ENCODE measurements at regions not wholly inside any gene's neighbourhood (a gene's known extent, or its start where the extent isn't known, plus 50 kb on each side); places are given as distances from the start of the nearest gene placed in this dataset.
"Not testable (repeated sequence)": the region's sequence is repeated elsewhere in the genome, so short reads cannot be mapped to it uniquely, and the experiment has no call there.

DNA sequence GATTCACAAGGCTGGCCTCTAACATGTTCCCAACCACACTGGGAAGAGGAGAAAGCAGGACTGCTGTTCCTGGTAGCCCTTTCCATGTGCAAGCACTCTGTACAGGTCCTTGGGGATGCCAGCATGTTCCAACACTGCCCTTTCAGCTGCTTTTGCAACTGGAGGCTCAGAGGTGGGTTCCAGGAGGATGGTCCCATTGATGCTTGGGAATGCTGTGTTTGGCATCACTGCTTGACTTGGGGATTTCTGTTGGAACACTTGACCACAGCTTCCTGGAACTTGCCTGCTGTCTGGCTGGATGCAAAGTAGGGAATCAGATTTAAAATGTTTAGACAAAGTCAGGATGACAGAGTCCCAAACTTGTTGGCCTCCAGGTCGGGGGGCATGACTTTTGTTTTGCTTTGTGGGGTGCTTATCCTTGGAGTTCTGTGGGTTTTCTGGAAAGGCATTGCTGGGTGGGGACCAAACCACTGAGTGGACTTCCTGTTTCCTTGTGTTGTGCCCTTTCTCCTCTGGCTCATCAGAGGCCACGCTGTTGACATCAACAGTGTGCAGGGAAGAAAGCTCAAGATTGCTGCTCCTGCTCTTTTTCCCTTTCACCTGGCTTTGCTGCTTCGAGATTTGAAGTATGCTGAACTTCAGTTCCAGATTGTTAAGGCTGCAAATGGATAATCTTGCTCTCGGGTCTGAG is 148.5 kb upstream of the RPS23 start:
- FAIRE-seq (no peak), DNase-seq (ENCODE audit: insufficient read length, low spot score) (no peak)
- TF ChIP-seq, protein P1, sequence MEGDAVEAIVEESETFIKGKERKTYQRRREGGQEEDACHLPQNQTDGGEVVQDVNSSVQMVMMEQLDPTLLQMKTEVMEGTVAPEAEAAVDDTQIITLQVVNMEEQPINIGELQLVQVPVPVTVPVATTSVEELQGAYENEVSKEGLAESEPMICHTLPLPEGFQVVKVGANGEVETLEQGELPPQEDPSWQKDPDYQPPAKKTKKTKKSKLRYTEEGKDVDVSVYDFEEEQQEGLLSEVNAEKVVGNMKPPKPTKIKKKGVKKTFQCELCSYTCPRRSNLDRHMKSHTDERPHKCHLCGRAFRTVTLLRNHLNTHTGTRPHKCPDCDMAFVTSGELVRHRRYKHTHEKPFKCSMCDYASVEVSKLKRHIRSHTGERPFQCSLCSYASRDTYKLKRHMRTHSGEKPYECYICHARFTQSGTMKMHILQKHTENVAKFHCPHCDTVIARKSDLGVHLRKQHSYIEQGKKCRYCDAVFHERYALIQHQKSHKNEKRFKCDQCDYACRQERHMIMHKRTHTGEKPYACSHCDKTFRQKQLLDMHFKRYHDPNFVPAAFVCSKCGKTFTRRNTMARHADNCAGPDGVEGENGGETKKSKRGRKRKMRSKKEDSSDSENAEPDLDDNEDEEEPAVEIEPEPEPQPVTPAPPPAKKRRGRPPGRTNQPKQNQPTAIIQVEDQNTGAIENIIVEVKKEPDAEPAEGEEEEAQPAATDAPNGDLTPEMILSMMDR (IDR thresholded peaks at IDR 0.05; ENCODE audit: insufficient read depth, missing control alignments), result no peak

DNA sequence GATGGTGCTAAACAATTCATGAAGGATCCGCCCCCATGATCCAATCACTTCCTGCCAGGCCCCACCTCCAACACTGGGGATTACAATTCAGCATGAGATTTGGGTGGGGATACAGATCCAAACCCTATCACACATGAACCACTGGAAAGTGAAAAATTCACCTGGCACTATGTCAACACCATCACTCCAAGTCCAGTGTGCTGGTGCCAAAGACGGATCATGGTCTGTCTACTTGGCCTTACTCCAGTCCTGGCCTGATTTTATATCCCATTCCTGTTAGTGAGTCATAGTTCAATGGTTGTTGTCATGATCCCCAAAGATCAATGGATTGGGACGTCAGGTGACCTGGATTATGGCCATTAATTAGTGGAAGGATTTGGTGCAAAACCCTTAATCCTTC is 147.4 kb upstream of the RPS23 start:
- TF ChIP-seq, protein P1 (IDR thresholded peaks at IDR 0.05; ENCODE audit: insufficient read depth, missing control alignments), result no peak
- FAIRE-seq (no peak), DNase-seq (ENCODE audit: insufficient read length, low spot score) (no peak)

DNA sequence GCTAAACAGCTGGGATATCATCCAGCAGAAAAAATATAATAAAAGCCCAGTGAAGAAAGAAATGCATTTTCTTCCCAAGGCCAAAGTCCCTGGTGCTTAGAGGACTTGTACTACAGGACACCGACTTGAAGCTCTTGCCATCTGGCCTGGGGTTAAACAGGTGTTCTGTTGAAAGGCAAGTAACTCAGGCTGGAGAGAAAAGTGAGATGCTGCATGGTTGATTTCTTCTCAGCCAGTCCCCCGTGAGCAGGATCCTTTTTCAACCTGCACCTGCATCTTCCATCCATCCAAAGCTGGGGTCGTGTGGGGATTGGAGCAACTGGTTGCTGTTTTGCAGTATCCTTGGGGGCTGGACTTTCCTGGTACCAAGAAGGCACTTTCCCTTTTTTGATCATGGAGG is 146.1 kb upstream of the RPS23 start:
- DNase-seq (ENCODE audit: insufficient read length, low spot score) (no peak), FAIRE-seq (no peak)
- TF ChIP-seq, protein P1 (IDR thresholded peaks at IDR 0.05; ENCODE audit: insufficient read depth, missing control alignments), result no peak

DNA sequence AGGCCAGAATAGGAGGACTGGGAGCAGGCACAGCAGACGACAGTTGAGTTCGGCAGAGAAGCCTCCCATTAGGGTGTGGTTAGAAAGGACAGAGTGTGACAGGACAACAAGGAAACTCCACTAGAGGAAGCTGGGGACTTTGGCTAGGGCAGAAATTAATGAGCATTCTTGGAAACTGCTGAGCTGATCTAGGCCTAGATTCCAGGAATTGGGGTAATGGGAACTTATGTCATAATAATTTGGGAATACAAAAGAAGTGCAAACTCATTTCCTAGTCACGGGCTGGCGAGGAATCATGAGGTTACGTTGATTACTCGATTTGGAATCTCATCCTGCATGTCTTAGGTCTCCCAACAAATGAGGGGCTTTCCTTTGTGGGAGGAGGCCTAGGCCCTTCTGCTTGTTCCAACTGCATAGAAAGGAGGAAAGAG is 144.6 kb upstream of the RPS23 start:
- DNase-seq (ENCODE audit: insufficient read length, low spot score) (no peak), FAIRE-seq (no peak)
- TF ChIP-seq, protein P1 (IDR thresholded peaks at IDR 0.05; ENCODE audit: insufficient read depth, missing control alignments), result no peak

DNA sequence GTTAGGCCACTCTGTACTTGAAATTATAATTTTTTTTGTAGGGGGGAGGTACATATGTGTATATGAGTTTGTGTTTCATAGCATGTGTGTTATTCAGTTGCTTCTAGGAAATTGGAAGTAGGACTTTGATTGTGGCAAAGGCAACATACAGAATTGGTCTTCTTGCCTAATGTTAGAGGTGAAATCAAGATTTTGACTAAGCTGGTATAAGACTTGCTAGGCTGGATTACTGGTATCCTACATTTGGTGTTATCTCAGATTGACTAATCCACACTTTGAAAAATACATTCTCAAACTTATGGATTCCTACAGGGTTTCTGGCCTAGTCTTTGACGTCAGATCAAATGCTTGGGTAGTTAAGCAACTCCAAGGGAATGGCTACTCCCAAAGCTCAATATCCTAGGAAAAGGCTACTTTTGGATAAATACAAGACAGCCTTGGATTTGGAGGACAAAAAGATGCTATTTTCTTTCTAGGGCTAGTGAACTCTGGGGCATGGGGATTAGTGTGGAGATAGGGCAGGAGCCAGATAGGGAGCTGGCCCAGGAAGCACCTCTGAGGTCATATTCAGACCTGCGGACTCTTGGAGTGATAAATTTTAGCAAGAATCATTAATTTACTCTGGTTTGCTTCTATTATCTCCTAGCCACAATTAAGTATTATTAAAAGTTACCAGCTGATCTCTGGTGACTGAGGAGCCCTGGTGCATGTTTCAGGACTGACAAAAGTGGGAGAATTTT is 144.0 kb upstream of the RPS23 start:
- TF ChIP-seq, protein P1 (IDR thresholded peaks at IDR 0.05; ENCODE audit: insufficient read depth, missing control alignments), result no peak
- FAIRE-seq, result no peak
- DNase-seq (ENCODE audit: insufficient read length, low spot score), result no peak

DNA sequence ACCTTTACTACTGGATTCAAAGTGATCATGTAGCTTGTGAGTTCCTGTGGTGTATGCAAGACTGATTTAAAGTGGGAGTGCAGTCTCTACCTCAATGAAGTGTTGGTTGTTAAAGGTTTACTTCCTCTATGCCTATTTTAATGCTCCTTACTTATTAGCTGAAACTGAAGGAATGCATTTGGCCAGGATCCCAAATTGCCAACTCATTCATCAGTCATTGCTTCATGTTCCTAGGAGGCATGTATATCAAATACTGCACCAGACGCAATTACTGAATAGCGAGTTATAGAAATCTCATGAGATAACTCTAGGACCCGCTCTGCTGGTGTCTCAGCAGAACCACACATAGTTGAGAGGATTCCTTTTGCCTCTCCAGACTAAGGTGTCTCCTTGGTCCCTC is 143.0 kb upstream of the RPS23 start:
- TF ChIP-seq, protein P1 (IDR thresholded peaks at IDR 0.05; ENCODE audit: insufficient read depth, missing control alignments), result no peak
- FAIRE-seq (no peak), DNase-seq (ENCODE audit: insufficient read length, low spot score) (no peak)

DNA sequence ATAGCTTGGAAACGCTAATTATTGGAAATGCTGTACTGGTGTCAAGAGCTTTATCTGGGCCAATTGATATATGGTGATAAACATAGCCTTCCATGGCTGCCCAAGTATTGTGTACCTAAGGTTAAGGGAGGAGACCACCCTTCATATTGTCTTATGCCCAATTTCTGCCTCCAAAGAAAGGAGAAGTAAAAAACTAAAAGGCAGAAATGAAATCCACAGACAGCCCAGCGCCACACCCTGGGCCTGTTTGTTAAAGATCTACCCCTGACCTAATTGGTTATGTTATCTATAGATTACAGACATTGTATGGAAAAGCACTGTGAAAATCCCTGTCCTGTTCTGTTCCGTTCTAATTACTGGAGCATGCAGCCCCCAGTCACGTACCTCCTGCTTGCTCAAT is 142.4 kb upstream of the RPS23 start:
- not testable (repeated sequence) for DNase-seq (ENCODE audit: insufficient read length, low spot score); FAIRE-seq
